LHCN-M2 (cell line): ENCODE measurements at regions not wholly inside any gene's neighbourhood (a gene's known extent, or its start where the extent isn't known, plus 50 kb on each side); places are given as distances from the start of the nearest gene placed in this dataset.

Source experiments
- DNase-seq: peaks from one replicate; pipeline ENCODE4 v3.0.0-alpha.2; 2012; ENCODE audit warnings: low read depth

DNA sequence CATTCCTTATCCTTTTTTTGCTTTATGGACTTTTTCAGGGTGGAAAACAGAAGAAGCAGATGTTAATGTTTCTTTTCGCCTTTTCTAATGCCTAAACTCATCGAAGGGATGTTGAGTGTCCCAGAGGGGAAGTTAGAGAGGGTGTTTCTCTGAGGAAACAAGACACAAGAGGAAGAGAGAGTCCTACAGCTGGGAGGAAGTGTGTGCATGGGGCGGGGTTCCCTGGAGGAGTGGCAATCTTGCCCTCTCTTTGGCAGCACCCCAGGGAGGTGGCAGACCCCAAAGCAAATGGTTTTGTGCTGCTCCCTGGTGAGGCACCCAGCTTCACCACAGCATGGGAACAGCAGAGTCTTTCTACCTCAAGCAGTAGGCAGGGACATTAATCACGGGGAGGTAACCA, 377.6 kb downstream of the RND3 start:
- DNase-seq = no peak

DNA sequence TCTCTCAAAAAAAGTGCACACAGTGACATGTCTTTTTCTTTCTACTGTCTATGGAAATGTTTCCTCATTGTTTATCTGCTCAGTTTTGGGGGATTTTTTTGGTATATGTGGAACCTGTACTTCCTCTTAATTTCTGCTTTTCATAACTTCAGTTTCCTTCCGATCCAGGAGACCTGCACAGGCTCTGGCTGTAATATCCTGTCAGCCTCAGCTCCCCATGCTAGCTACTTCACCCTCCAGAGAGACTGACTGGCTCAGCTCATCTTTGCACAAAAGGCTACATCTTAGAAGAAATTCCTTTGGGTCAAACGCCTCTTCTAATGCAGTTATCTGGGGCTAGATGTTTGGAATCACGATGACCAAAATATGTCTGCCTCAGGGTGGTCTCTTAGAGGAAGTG, 378.4 kb downstream of the RND3 start:
- DNase-seq = no peak

DNA sequence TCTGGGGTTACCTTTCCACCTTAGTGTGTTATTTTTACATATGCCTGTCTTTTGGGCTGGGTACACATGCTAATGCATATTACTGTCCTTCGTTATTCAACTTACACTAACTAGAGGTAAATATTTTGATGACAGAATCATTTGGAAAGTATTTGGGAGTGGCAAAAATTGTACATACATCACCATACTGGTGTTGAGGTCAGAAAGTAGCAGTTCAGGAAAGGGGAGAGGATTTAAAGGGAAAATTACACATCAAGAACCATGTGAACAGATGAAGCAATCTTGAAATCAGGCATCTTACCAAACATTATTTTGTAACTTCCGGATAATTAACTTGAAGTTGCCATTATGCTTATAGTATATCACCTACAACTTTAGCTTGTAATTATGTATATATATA, 379.7 kb downstream of the RND3 start:
- DNase-seq = no peak

DNA sequence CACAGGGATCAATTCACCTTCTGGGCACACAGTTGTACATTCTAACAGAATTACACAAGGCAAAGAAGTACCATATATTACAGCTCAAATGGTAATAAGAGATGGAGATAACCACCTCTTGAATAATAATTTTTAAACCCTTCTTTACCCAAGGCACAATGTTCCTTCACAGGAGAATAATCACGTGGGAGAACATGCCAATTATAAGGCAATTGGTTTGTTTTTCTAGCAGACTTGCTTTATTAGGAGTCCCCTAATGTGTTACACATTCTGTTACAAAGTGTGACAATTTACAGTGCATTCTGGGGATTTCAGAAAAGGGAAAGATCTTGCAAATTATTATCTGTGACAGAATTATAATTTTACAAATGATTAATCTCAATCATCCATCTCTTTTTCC, 380.3 kb downstream of the RND3 start:
- DNase-seq = no peak

DNA sequence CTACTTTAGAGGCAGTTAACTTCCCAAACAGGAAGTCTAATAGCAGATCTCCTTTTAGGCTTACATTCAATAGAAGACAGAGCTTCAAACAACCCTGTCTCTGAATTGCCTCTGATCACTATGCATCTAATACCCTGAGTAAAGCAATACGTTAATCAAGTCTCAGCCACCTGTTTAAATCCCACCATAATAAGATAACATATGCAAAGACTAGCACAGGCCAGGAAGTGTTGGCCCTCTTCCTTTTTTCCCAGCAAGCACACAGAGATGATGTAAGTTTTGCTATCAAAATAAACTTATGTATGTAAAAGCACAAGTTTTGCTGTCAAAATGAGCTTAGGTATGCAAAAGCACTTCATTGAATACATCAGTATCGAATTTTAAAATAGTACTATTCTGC, 385.5 kb downstream of the RND3 start:
- DNase-seq = no peak

DNA sequence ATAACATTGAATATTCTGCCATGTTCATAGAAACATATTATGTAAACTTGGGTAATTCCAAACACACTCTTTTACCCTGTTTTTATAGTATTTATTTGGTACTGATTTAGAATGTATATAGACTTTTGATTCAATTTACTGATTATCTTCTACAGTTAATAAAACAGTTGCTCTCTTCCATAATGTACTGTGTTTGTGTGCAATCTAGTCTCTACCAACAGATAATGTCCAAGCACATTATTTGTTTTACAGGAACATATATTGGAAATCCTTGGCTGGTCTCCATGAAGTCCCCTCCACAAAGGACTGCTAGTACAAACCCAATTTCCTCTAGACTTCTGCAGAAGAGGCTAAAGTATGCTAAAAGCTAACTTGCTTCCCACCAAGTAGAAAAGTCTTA, 386.6 kb downstream of the RND3 start:
- DNase-seq = no peak

DNA sequence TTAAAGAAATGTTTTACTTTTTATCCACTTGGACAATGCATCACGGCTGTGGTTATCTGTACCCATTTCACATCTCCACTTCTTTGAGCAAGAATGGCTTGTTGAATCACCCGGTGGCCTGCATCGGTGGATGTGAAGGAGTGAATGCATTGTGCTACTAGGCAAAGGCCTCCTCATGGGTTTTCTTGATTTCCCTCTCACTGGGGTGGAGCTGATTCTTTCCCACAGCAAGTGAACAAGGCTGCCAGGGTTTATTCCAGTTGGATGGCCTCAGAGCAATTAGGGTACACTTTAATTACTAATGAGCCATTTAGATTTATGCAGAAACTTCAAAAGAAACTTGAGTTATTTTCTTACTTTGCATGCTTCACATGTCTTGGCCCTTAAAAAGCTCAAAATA, 387.1 kb downstream of the RND3 start:
- DNase-seq = no peak

DNA sequence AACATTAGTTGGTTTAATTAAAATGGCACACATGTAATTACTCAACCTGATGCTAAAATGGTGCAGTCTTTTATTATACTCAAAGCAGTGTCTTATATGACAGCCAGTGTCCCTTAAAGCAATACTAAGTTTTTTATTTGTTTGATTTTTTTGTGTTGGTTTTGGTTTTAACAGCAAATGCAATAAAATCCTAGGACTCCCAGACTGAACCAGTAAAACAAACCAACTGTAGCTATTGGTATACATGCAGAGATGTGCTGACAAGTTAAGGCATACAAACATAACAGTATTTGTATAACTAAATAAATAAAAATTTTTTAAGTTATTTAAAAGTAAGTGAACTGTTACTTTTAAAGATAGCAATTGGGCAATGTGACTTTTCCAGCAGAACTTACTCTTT, 387.7 kb downstream of the RND3 start:
- DNase-seq = no peak

DNA sequence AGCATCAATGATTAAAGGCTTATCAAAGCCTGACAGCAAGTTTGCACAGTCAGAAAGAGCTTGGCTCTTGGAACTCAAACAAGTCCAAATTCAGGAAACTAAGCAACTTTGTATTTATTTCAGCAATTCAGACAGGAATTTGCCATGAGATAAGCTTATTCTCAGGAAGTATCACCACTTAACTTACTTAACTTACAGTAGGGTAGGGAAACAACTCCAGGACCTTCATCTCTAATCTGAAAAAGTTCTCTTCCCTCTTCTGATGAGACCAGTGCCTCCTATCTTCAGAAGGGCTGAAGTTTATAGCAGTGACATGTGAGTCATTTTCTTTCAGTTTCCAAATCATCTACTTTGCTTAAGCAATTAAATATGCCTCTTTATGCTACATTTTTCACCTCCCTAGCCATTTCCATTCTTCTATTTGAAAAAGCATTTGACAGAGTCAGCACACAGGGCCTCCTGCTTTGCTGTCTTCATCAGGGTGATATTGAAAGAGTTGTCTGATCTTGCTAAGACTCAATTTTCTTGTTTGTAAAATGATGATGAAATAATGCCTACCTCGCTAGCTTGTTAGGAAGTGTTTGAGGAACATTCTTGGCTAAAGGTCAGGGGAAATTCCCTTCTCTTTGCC, 389.5 kb downstream of the RND3 start:
- no peak for DNase-seq

DNA sequence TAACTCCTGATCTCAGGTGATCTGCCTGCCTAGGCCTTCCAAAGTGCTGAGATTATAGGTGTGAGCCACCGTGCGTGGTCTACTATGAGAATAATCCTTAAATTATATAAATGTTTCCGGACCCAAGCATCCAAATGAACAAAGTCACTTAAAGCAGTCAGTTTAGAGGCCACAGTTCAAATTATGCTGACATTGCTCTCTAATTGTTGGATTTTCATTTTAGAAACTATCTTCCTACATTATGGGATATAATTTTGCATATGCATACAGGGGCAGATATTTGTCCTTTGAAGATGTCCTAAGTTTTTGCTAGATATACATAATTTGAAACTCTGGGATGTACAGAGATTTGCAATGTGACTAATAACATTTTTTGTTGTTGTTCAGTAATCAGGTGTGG, 390.1 kb downstream of the RND3 start:
- no peak for DNase-seq

DNA sequence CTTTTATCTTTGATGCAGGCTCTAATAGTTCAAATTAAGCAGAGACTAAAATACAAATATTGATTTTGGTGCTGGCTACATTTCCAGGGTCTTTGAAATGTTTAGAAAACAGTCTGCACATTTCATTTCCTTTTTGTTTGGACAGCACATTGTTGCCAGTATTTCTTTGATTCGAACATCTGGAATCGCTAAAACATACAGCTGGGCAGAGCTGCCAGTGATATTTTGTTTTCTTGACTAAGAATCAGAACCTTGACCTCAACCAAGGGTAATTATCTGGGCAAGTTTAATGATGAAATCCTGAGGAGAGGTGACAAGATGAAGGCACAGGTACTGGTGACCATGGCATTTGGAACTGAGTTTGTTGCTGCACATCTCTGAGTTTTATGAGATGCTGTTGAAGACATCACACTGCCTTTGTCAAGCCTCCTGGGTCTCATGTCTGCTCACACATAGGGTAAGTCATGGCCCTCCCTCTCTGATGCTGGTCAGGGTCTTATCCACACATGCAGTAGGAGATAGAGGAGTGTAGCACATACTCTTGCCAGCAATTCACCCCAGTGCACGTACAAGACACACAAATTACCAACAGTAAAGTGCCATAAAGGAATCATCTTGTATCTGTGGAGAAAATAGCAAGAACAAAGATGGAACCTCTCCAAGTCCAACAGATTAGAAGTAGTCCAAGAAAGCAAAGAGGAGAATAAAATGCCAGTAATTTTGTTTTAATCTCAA, 391.9 kb downstream of the RND3 start:
- DNase-seq = no peak

DNA sequence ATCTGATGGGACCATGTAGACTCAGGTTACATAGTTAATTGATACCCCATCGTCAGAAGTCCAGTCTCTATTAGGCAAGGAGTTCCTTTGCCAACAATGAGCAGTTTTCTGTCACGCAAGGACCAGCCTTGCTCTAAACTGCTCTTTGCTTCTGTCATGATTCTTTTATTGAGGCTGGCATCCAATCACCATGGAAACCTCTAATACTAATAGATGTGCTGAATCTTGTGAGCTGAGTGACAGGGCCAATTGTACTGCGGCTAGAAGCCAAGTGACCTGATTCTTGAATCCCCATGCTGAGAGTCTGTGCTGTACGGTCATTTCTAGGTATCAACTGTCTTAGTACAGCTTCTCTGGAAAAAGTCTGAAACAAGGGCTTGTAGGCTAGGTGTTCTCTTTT, 395.6 kb downstream of the RND3 start:
- peak; percentile 72 for DNase-seq

DNA sequence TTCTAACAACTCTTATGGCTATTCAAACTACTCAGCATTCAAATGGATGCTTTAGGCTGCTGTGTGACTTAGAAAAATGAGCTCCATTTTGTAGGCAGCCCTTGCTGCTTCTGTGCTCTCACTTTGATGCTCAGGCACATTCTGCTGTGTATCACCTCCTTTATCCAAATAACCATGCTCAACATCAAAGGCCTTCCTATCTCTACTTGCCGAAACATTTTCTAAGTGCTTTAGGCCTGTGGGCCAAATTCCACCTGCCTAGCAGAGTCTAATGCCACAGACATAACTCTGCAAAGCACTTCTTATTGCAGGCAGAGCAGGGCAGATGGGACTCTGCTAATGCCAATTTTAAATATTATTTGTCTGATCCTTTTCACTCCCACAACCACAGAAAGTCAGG, 397.4 kb downstream of the RND3 start:
- no peak for DNase-seq

DNA sequence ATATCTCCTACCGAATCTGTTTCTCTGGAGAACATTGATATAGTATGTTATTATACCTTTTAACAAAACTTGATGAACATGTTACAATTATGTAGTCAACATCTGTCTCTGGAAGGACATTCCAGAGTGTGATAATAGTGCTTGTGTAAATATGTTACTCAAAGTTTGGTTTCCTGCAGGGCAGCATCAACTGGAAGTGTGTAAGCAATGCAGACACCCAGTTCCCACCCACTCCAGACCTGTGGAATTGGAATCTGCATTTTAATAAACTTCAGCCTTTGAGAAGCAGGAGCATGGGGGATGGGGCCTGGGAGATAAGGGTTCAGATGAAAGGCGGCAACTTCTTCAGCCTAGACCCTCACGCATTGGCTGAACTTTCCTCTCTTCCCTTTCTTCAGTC, 398.9 kb downstream of the RND3 start:
- no peak for DNase-seq

DNA sequence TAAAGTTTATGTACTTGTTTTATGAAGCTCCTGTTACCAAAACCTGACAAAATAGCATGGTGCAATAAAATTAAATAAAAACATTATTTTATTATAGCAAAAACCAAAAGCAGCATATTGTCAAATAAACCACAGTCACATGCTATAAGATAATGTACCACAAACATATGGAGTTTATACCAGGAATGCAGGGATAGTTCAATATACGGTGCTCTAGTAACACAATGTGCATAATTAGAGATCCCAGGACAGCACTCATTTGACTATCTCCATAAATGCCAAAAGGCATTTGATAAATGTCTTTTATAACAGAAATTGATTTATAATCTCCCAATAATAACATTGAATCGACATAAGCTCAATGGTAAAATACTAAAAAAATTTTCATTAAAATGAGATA, 402.0 kb downstream of the RND3 start:
- DNase-seq = no peak

DNA sequence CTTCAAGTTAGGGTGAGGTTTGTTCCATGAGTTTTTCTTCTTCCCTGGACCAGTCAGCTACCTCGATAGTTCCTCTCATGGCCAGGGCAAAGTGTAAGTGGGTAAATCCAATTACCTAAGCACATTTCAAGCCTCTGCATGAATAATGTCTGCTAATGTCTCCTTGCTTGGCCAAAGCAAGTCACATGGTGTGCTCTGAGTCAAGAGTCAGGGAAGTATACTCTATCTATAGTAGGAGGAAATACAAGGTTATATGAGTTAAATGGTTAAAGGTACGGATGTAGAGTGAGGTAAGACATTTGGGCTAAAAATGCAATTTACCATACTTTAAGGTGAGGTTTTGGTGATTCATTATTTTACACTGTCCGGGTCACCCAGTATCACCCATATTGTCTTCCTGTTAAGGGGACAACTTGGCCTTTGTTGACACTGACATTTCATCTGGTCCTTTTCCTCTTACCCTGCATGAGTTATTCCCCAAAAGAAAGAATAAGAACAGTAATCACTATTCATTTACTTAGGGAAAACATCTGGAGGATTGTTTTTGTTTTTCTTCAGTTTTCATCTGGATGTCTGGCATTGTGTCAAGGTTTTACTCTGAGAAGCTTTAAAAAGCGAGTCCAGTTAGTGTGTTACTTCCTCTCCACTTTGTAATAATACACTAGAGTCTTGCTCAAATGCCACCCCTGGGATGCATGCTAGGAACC, 405.5 kb downstream of the RND3 start:
- no peak for DNase-seq

DNA sequence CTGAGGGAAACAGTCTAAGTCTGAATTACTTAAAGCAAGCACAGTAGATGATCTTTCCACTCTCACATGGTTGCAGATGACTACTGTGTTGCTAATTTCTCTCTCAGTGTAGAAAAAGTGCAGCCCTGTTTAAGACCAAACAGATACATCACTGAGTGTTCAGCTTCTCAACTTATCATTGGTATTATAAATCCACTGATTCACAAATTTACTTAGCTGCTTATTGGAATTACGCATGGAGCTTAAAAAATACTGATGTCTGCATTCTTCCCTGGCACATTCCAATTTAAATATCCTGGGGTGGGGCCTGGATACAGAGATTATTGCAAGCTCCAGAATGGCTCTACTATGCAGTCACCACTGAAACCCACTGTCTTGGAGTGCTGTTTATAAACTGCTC, 411.2 kb downstream of the RND3 start:
- DNase-seq = peak; percentile 58

DNA sequence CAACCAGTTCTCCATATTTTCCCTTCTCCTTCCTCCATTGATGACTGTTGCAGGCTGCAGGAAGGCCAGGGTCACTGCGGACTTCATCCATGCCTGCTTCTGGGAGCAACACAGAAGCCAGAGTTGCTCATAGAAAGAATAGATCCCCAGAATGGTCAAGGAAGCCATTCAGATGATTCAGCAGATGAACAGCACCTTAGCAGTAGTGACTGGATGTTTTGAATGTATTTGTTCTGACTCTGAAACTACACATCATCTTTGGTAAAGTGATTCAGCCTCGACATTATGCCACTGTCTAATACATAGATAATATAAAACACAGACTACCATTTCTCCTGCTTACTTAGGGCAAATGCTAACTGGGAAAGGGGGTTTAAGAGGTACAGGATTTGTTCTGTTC, 411.6 kb downstream of the RND3 start:
- DNase-seq = peak; percentile 57

DNA sequence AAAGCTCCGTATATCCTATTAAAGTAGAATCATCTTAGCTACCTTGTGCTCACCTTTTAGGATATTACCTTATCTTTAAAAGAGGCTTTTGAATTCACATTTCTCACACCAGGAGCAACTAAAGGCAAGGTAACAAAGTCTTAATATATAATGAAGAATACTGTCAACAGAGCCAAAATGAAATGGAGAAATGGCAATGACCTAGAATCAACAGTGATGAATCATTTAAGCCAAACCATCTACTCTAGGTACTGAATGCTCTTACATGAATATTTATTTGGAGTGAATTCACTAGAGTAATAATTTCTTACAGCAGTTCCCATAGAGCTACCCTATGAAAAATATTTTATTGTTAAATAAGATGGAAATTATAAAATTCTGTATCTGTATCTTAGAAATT, 421.0 kb downstream of the RND3 start:
- DNase-seq = no peak

DNA sequence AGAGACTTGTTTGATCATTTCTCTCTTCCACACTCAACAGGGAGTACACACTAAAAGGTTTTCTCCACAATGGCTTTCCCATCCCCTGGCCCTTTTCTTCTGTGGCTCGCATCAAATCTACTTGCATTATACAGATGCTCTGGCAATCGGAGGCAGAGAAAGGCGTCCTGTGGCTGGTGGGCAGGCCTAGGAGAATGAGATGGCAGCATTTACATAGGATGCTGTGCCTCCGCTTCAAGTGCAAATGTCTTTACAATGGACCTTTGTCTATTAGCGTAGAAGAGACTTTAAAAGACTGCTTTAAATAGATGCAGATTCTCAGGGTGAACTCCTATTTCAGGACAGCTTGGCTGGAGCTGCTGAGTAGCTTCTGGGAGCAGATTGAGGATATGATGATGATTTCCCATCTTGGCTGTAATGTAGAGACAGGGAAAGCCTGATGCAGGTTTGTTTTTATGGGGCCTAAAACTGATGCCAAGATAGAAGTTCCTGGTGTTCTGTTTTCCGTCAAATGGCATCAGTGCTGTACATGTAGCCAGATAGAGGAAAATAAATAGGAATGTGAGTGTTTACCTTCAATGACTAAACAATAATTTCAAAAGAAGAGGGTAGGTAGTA, 423.4 kb downstream of the RND3 start:
- no peak for DNase-seq

DNA sequence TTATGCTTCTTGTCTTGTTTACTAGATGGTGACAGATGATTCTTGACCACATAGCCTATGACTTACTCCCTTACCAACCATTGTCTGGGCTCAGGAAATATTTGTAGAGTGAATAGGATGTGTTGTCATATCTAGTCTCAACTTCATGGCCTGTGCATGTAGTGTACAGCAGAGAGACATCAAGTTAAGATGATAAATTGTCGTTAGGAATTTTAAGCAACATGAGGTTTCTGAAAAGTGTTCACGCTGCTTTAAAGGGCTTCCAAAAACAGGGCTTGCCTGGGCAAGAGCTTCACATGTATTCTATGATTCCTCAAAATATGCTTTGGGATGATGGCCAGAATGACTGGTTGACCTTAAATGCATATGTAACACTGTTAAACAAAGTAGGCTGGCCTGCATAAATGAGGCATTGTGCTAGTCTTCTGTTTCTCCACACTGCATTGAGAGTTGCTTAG, 424.0 kb downstream of the RND3 start:
- DNase-seq = peak; percentile 93

DNA sequence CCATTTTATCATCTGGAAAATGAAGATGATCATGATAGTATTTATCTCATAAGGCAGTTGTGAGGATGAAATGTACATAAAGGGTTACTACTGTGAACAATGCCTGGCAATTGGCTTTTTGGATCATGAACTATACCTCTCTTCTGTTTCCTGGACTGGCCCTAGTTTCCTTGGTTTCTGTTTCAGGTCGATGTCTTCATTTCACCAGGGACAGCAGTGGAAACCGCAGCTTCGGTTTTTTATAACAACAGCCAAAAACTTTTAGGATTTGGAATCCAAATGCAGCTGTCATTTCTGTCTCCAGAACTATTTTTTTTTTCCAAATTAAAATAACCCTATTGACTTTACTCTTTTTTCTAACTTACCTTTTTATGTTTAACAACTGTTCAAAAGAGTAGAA, 425.1 kb downstream of the RND3 start:
- DNase-seq = peak; percentile 79

DNA sequence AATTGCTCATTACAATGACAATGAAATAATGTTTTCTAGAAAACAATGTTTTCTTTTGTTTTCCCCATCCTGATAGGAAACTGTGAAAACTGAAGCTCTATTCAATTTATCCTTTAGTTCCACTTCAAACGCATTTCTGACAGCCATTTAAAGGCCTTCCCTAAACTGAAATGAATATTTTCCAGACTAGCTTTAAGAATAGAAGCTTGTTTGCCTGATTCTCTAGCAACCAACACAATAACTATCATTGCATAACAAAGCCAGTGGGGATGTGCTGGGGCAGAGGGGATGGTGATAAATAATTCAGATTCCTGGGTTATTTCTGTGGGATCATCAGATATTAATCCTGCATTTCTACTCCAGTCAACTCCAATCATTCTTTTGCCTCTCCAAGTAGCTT, 427.1 kb downstream of the RND3 start:
- DNase-seq = no peak
